D721Med (cell line): ENCODE measurements at regions not wholly inside any gene's neighbourhood (a gene's known extent, or its start where the extent isn't known, plus 50 kb on each side); places are given as distances from the start of the nearest gene placed in this dataset.
"Not testable (repeated sequence)": the region's sequence is repeated elsewhere in the genome, so short reads cannot be mapped to it uniquely, and the experiment has no call there.

Experiments
- DNase-seq: peaks from one replicate; pipeline ENCODE4 v3.0.0; 2011; ENCODE audit warnings: low spot score; ENCODE audit not compliant: insufficient read length
- FAIRE-seq: peaks from 2 replicates; lab custom pipeline; 2011; peaks lifted over from hg19 to GRCh38; lab: Jason Lieb, UNC
- TF ChIP-seq, protein P1 (sequence below): IDR thresholded peaks from 2 replicates; pipeline ENCODE4 v1.5.1; 2012; ENCODE audit warnings: mild to moderate bottlenecking, control low read depth; ENCODE audit not compliant: insufficient read depth; ENCODE audit errors: missing control alignments

DNA sequence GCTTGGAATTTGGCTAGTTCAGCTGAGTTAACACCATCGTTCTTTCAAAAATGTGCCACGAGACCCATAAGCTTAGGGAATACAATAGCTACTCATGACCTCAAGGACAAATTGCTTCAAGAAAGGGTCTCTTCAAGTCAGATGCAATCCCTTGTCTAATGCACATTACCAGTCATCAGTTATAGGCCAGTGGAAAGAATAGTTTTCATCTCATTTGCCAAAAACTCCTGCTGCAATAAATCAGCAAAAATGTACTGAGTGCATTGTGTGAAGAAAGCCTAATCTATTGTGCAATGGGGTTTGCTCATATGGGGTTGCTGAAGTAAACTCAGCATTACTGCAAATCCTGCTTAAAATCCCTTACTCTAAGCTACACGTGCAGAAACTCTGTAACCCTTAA is 208.3 kb upstream of the NBEA start:
- DNase-seq = no peak
- TF ChIP-seq, protein P1, sequence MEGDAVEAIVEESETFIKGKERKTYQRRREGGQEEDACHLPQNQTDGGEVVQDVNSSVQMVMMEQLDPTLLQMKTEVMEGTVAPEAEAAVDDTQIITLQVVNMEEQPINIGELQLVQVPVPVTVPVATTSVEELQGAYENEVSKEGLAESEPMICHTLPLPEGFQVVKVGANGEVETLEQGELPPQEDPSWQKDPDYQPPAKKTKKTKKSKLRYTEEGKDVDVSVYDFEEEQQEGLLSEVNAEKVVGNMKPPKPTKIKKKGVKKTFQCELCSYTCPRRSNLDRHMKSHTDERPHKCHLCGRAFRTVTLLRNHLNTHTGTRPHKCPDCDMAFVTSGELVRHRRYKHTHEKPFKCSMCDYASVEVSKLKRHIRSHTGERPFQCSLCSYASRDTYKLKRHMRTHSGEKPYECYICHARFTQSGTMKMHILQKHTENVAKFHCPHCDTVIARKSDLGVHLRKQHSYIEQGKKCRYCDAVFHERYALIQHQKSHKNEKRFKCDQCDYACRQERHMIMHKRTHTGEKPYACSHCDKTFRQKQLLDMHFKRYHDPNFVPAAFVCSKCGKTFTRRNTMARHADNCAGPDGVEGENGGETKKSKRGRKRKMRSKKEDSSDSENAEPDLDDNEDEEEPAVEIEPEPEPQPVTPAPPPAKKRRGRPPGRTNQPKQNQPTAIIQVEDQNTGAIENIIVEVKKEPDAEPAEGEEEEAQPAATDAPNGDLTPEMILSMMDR = no peak
- peak; percentile 82 for FAIRE-seq

DNA sequence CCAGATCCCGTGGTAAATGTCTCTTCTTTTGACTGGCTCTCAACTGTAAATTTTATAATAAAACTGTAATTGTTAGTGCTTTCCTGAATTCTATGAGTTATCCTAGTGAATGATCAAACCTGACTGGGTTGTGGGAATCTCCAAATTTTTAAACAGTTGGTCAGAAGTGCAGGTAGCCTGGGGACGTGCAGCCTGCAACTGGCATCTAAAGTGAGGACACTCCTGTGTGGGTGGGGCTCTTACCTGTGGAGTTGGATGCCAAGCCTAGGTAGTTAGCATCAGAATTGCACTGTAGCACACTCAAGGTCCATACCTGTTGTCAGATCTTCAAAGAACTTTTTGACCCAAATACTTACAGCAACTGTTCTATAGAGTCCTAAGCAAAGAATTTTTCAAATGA is 207.1 kb upstream of the NBEA start:
- FAIRE-seq (no peak), DNase-seq (no peak)
- TF ChIP-seq, protein P1 = no peak

DNA sequence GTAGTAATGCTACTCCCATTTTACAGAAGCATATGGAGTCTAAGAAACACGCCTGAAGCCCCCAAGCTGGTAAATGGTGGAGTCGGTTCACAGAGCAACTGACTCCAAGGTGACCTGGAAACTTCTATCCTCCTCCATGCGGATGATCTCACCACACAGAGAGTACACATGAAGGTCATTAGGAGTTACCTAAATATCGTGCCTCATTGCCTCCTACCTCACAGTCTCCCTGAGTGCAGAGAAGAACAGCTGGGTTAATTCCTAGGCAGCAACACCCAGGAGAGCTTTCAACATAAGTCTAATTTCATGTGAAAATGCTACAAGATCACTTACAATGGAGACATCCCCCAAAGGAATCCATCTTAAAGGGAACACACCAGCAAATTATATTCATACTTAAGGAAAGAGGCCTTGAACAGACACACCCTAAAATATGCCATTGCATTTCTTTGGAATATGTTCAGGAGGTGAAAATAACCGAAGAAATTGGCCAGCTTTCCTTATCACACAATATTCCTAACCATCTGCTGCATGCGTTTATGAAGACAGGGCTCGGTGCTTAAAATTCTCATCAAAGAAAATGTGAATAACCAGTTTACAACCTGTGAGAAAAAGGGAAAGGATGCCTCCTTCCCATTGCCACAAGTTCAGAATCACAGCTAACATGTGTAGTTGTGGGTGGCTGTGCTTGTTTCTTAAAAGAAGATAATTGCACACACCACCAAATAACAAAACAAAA is 203.6 kb upstream of the NBEA start:
- TF ChIP-seq, protein P1 = no peak
- DNase-seq = no peak
- FAIRE-seq = no peak

DNA sequence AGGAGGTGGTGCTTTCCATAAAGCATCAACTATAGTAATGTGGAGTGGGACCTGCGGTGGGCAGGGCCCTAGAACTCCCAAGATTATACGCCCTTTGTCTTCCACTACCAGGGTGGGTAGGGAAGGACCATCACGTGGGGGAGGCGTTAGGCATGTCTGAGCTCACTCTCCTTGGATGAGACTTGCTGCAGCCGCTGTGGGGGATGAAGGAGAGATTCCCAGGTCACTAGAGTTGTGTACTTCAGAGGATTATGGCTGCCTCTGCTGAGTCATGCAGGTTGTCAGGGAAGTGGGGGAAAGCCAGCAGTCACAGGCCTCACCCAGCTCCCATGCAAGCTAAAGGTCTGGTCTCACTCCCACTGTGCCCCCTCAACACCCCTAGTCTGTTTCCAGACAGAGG is 195.0 kb upstream of the NBEA start:
- FAIRE-seq = not testable (repeated sequence)

DNA sequence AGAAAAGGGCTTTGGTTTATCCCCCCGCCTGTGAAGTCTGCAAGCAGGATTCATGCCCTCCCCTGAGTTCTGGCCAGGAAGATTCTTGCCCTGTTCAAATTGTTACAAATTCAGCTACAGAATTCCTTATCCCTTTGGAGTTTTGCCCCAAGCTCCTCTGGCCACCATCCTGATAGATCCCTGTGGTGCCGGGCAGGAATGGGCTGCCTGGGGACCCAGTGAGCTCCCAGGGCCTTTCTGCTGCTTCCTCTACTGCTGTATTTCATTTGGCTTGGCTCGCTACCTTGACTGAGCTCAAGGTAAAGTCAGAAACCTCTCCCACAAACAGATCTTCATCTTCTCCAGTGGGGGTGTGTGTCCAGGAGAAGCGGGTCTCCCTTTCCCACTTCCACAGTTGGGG is 194.6 kb upstream of the NBEA start:
- no peak for FAIRE-seq
- no peak for DNase-seq
- TF ChIP-seq, protein P1 = no peak

More for the DNA sequence above, 195.0 kb upstream of the NBEA start:
- DNase-seq = not testable (repeated sequence)

DNA sequence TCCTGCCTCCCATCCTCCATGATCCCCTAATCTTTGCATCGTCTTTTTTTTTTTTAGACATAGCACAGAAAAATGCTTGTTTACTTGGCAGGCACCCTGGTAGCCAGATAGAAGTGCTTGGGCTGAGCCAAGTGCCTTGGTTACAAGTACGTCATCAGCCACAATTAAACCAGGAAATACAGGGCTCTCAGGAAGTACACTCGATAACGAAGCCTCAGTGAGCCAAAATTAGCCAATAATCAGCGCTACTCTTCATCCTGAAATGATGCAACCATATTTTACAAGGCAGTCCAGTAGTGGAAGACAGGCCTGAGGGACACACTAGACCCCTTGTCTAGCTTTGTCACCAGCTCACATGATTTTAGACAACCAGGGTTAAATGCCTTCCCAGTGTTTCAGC is 194.0 kb upstream of the NBEA start:
- TF ChIP-seq, protein P1 = no peak
- FAIRE-seq (no peak), DNase-seq (no peak)

DNA sequence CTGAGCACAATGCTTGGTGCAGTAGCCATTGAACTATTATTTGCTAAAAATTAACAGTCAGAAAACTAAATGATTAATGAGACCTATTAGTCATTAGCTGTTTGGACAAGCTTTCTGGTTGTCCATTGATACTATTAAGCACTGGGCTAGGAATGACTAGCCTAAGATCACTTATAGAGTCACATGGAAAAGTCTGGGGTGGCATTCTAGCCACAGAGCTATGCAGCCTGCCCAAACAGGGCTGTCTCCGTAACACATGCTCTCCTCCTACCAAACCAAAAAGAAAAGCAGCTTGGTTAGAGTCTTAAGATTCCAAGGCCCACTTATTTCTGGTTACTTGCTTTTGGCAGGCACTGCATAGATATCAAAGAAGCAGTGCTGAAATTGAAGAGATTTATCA is 193.5 kb upstream of the NBEA start:
- no peak for DNase-seq
- TF ChIP-seq, protein P1 = no peak
- no peak for FAIRE-seq
